ENCODE measurements at regions not wholly inside any gene's neighbourhood (a gene's known extent, or its start where the extent isn't known, plus 50 kb on each side); places are given as distances from the start of the nearest gene placed in this dataset.

- CTCF ChIA-PET, result no interaction called here
These were observed 135.8 kb downstream of the PLCE1 start for GRCh38 chr10:94129393-94130130.

More at GRCh38 chr10:94129393-94130130, 135.8 kb downstream of the PLCE1 start:
- ATAC-seq (no peak), DNase-seq (ENCODE audit: low read depth, low spot score) (no peak)
- Histone ChIP-seq H3K36me3 (ENCODE audit: control insufficient read depth in 1 of 2, insufficient read depth in 2 of 2, low read length in 2 of 2) (no peaks in the 10 kb centered on the region), H2AFZ (ENCODE audit: low read depth, low read length, poor library complexity, severe bottlenecking) (no peak overlapping the region), H3K79me2 (ENCODE audit: insufficient read depth, low read length) (no peaks in the 10 kb centered on the region), H3K9ac (ENCODE audit: low read length) (no peak overlapping the region), H3K27me3 (ENCODE audit: insufficient read depth, low read length) (no peaks in the 10 kb centered on the region), H3K4me2 (ENCODE audit: low read length) (no peak overlapping the region), H3K9me3 (ENCODE audit: control insufficient read depth in 1 of 2, insufficient read depth in 1 of 2, low read depth in 1 of 2, low read length in 2 of 2) (no peaks in the 10 kb centered on the region), H3K4me1 (ENCODE audit: control insufficient read depth in 1 of 2, insufficient read depth in 2 of 2, low read length in 2 of 2) (no peaks in the 10 kb centered on the region), H3K27ac (ENCODE audit: low read depth, low read length) (no peak overlapping the region), H3K4me3 (replicated peaks in 1 of 2; ENCODE audit: low read depth in 1 of 2, low read length in 2 of 2) (no peak overlapping the region), H4K20me1 (ENCODE audit: insufficient read depth) (no peaks in the 10 kb centered on the region), H3K9me2 (ENCODE audit: insufficient read depth) (no peaks in the 10 kb centered on the region)
- ChIA-PET POLR2A (no interaction called here), RAD21 (ENCODE audit: low non-redundant PET in 1 of 2, low total read pairs in 2 of 2, uncharacterized antibody in 2 of 2, unreplicated experiment in 2 of 2) (no interaction called here)
- TF ChIP-seq SIN3A (IDR thresholded peaks at IDR 0.05; ENCODE audit: low read depth) (no peak), ZNF274 (IDR thresholded peaks at IDR 0.05; ENCODE audit: low read depth, low read length) (no peak), ZBTB33 (IDR thresholded peaks at IDR 0.05; ENCODE audit: extremely low read depth, insufficient replicate concordance, low read length) (no peak), EZH2 (IDR thresholded peaks at IDR 0.05) (no peak), ATF3 (IDR thresholded peaks at IDR 0.05) (no peak), YY1 (IDR thresholded peaks at IDR 0.05; ENCODE audit: extremely low read depth, insufficient replicate concordance, low read depth, low read length) (no peak), CEBPB (IDR thresholded peaks at IDR 0.05; ENCODE audit: low read depth) (no peak), POLR2A (IDR thresholded peaks at IDR 0.05; ENCODE audit: borderline replicate concordance, extremely low read depth, insufficient read depth, insufficient read length) (no peak), TCF7L2 (IDR thresholded peaks at IDR 0.05; ENCODE audit: borderline replicate concordance, extremely low read depth, insufficient read depth, insufficient read length) (no peak), RAD21 (IDR thresholded peaks at IDR 0.05; ENCODE audit: low read depth) (no peak), ELF1 (IDR thresholded peaks at IDR 0.05; ENCODE audit: borderline replicate concordance, low read depth) (no peak), CBX3 (IDR thresholded peaks at IDR 0.05; ENCODE audit: low read depth) (no peak), JUND (IDR thresholded peaks at IDR 0.05) (no peak), EZH2phosphoT487 (IDR thresholded peaks at IDR 0.05; ENCODE audit: borderline replicate concordance) (no peak), CTCF (IDR thresholded peaks at IDR 0.05 in 2 of 3, conservative IDR thresholded peaks at IDR 0.05 in 1 of 3; ENCODE audit: borderline replicate concordance in 1 of 3, insufficient read depth in 1 of 3, low read depth in 2 of 3, low read length in 2 of 3) (no peak), MAX (IDR thresholded peaks at IDR 0.05) (no peak), SRF (IDR thresholded peaks at IDR 0.05; ENCODE audit: low read depth) (no peak), EGR1 (IDR thresholded peaks at IDR 0.05; ENCODE audit: low read depth) (no peak), FOSL1 (IDR thresholded peaks at IDR 0.05; ENCODE audit: low read depth) (no peak), ZFX (IDR thresholded peaks at IDR 0.05) (no peak)
- no TSS peak for BruUV-seq (replicated peaks)
- intact Hi-C loops (cut with micrococcal nuclease), result no loop called here
